WTC11 (cell line): ENCODE measurements at regions not wholly inside any gene's neighbourhood (a gene's known extent, or its start where the extent isn't known, plus 50 kb on each side); places are given as distances from the start of the nearest gene placed in this dataset.

Source experiments
- ATAC-seq: fragments of 200-7000 bp; cut with Tn5 transposase; 2 replicates; pipeline ENCODE4 v1.10.0; 2021; ENCODE audit warnings: mild to moderate bottlenecking, moderate library complexity
- CTCF ChIA-PET: fragments of 300-600 bp; sonication (Branson Sonifier 250); formaldehyde crosslinking; loops from one replicate; lab custom pipeline; 2021; ENCODE audit warnings: antibody characterized with exemption; lab: Charles Lee
- POLR2A ChIA-PET: fragments of 350-600 bp; sonication (Branson Sonifier 250); formaldehyde crosslinking; loops from one replicate; lab custom pipeline; 2021; ENCODE audit warnings: antibody characterized with exemption; lab: Charles Lee
- DNase-seq: peaks from one replicate; pipeline ENCODE4 v3.0.0; 2021; ENCODE audit warnings: low spot score
- H3K27ac Mint-ChIP-seq: 2 replicates; pipeline ENCODE4 v1.8.0; 2021; ENCODE audit warnings: mixed read lengths
- H3K27me3 Mint-ChIP-seq: 2 replicates; pipeline ENCODE4 v1.8.0; 2021; ENCODE audit warnings: low read depth, mild to moderate bottlenecking, moderate library complexity, mixed read lengths
- H3K36me3 Mint-ChIP-seq: 2 replicates; pipeline ENCODE4 v1.8.0; 2021; ENCODE audit warnings: mixed read lengths
- H3K4me1 Mint-ChIP-seq: 2 replicates; pipeline ENCODE4 v1.8.0; 2022; ENCODE audit warnings: mixed read lengths
- H3K4me3 Mint-ChIP-seq: 2 replicates; pipeline ENCODE4 v1.8.0; 2021; ENCODE audit warnings: mild to moderate bottlenecking, moderate library complexity, mixed read lengths
- H3K9me3 Mint-ChIP-seq: 2 replicates; pipeline ENCODE4 v1.8.0; 2021; ENCODE audit warnings: mixed read lengths
- EMX1 ChIP-seq: fragments of 250-450 bp; sonication (Bioruptor Pico); IDR thresholded peaks from 2 replicates; pipeline ENCODE4 v1.8.0; 2021; ENCODE audit warnings: mild to moderate bottlenecking
- FOXJ3 ChIP-seq: sonication (generic); formaldehyde crosslinking; IDR thresholded peaks from 2 replicates; pipeline ENCODE4 v1.9.0; 2021; ENCODE audit warnings: missing genetic modification reagents, mild to moderate bottlenecking, borderline replicate concordance
- GTF2I ChIP-seq: fragments of 250-450 bp; sonication (Bioruptor Pico); conservative IDR thresholded peaks from 2 replicates; pipeline ENCODE4 v1.4.0; 2021; ENCODE audit warnings: mild to moderate bottlenecking
- IRF2 ChIP-seq: sonication (generic); formaldehyde crosslinking; IDR thresholded peaks from 2 replicates; pipeline ENCODE4 v1.8.0; 2022; ENCODE audit warnings: low read depth, missing genetic modification reagents, borderline replicate concordance
- JAZF1 ChIP-seq: fragments of 250-450 bp; sonication (Bioruptor Pico); IDR thresholded peaks from 2 replicates; pipeline ENCODE4 v1.9.0; 2021; ENCODE audit warnings: moderate library complexity, mild to moderate bottlenecking, inconsistent platforms
- MYBL2 ChIP-seq: sonication (generic); formaldehyde crosslinking; IDR thresholded peaks from 2 replicates; pipeline ENCODE4 v1.8.1; 2023; ENCODE audit warnings: mild to moderate bottlenecking, moderate library complexity, missing genetic modification reagents
- NFE2L1 ChIP-seq: sonication (generic); formaldehyde crosslinking; IDR thresholded peaks from 2 replicates; pipeline ENCODE4 v1.8.1; 2023; ENCODE audit warnings: missing genetic modification reagents
- RELA ChIP-seq: sonication (generic); formaldehyde crosslinking; IDR thresholded peaks from 2 replicates; pipeline ENCODE4 v1.8.1; 2022; ENCODE audit warnings: missing genetic modification reagents, mild to moderate bottlenecking, borderline replicate concordance
- SMAD3 ChIP-seq: sonication (generic); formaldehyde crosslinking; IDR thresholded peaks from 2 replicates; pipeline ENCODE4 v1.8.0; 2022; ENCODE audit warnings: missing genetic modification reagents, mild to moderate bottlenecking, borderline replicate concordance
- SOX15 ChIP-seq: fragments of 250-450 bp; sonication (Bioruptor Pico); IDR thresholded peaks from 2 replicates; pipeline ENCODE4 v1.9.0; 2021; ENCODE audit warnings: mild to moderate bottlenecking
- TCF7 ChIP-seq: sonication (generic); formaldehyde crosslinking; IDR thresholded peaks from 2 replicates; pipeline ENCODE4 v1.8.0; 2022; ENCODE audit warnings: mild to moderate bottlenecking, low read depth, missing genetic modification reagents, moderate library complexity
- ZNF121 ChIP-seq: sonication (generic); formaldehyde crosslinking; IDR thresholded peaks from 2 replicates; pipeline ENCODE4 v1.8.0; 2023; ENCODE audit warnings: missing genetic modification reagents
- TF ChIP-seq, protein P1 (sequence below): fragments of 250-450 bp; sonication (Bioruptor Pico); IDR thresholded peaks from 2 replicates; pipeline ENCODE4 v1.9.0; 2021; ENCODE audit warnings: mild to moderate bottlenecking
- TF ChIP-seq, protein P2 (sequence below): fragments of 250-450 bp; sonication (Bioruptor Pico); IDR thresholded peaks from 2 replicates; pipeline ENCODE4 v1.9.0; 2021; ENCODE audit warnings: moderate library complexity, mild to moderate bottlenecking, inconsistent platforms, borderline replicate concordance
- TF ChIP-seq, protein P3 (sequence below): fragments of 250-450 bp; sonication (Bioruptor Pico); IDR thresholded peaks from 2 replicates; pipeline ENCODE4 v2.1.2; 2022; ENCODE audit warnings: mild to moderate bottlenecking, moderate library complexity
- TF ChIP-seq, protein P4 (sequence below): sonication (generic); formaldehyde crosslinking; conservative IDR thresholded peaks from 2 replicates; pipeline ENCODE4 v1.8.1; 2023; ENCODE audit warnings: mild to moderate bottlenecking, low read depth, missing genetic modification reagents, moderate library complexity
- TF ChIP-seq, protein P5 (sequence below): fragments of 250-450 bp; sonication (Bioruptor Pico); conservative IDR thresholded peaks from 2 replicates; pipeline ENCODE4 v1.9.0; 2021; ENCODE audit warnings: mild to moderate bottlenecking
- TF ChIP-seq, protein P6 (sequence below): fragments of 200-600 bp; IDR thresholded peaks from 2 replicates; pipeline ENCODE4 v1.8.0; 2022; ENCODE audit warnings: antibody characterized with exemption

DNA sequence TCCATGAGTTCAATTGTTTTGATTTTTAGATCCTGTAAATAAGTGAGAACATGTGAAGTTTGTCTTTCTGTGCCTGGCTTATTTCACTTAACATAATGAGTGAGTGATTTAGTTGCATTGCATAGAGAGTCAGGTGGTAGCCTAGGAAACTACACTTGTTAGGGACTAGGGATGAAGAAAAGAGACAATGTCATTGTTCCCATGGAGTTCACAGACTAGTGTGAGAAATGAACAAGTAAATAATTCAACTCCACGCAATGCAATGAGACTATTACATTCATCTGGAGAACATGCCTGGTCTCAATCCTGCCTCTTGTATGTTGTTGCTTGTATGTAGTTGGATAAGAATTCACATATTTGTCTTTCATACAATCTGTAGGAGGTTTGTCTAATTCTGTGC lies 76.3 kb upstream of the B3GAT2 start (continued):
- no peak for TF ChIP-seq IRF2 (CRISPR knock-in tag)
- TF ChIP-seq, protein P1, sequence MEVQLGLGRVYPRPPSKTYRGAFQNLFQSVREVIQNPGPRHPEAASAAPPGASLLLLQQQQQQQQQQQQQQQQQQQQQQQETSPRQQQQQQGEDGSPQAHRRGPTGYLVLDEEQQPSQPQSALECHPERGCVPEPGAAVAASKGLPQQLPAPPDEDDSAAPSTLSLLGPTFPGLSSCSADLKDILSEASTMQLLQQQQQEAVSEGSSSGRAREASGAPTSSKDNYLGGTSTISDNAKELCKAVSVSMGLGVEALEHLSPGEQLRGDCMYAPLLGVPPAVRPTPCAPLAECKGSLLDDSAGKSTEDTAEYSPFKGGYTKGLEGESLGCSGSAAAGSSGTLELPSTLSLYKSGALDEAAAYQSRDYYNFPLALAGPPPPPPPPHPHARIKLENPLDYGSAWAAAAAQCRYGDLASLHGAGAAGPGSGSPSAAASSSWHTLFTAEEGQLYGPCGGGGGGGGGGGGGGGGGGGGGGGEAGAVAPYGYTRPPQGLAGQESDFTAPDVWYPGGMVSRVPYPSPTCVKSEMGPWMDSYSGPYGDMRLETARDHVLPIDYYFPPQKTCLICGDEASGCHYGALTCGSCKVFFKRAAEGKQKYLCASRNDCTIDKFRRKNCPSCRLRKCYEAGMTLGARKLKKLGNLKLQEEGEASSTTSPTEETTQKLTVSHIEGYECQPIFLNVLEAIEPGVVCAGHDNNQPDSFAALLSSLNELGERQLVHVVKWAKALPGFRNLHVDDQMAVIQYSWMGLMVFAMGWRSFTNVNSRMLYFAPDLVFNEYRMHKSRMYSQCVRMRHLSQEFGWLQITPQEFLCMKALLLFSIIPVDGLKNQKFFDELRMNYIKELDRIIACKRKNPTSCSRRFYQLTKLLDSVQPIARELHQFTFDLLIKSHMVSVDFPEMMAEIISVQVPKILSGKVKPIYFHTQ (CRISPR knock-in tag), result no peak
- TF ChIP-seq, protein P2, sequence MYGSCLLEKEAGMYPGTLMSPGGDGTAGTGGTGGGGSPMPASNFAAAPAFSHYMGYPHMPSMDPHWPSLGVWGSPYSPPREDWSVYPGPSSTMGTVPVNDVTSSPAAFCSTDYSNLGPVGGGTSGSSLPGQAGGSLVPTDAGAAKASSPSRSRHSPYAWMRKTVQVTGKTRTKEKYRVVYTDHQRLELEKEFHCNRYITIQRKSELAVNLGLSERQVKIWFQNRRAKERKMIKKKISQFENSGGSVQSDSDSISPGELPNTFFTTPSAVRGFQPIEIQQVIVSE, result no peak

DNA sequence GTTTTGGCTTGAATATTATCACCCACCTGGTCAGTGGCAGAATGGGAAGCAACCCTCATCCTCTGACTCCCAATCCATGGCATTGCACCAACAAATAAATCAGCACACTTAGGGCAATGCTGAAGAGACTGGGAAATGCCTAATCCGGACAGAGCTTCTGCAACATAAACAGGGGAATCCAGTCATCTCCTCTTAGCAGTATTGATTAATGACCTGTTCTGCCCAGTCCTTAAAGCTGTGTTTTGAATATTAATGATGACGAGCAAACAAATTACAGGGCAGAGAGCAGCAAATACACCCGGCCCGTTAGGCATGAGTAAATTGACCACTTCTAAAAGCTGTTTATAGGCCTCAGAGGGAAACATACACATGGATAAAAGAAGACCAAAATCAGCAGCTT lies 77.0 kb upstream of the B3GAT2 start:
- ChIA-PET CTCF (interaction anchor here (1.2 kb wide), 1 partner anchor 348 kb away, joined by 3 read pairs; no protein-coding TSS in a partner anchor), POLR2A (no interaction called here)
- no peak for DNase-seq
- Mint-ChIP-seq H3K27me3 (no peaks in the 10 kb centered on the region), H3K4me1 (peaks cover 2% of the 10 kb centered on the region), H3K27ac (no peak overlapping the region), H3K9me3 (peaks cover 11% of the 10 kb centered on the region; the same call in 1 of the 2 replicates), H3K4me3 (no peak overlapping the region), H3K36me3 (no peaks in the 10 kb centered on the region)
- TF ChIP-seq, protein P3, sequence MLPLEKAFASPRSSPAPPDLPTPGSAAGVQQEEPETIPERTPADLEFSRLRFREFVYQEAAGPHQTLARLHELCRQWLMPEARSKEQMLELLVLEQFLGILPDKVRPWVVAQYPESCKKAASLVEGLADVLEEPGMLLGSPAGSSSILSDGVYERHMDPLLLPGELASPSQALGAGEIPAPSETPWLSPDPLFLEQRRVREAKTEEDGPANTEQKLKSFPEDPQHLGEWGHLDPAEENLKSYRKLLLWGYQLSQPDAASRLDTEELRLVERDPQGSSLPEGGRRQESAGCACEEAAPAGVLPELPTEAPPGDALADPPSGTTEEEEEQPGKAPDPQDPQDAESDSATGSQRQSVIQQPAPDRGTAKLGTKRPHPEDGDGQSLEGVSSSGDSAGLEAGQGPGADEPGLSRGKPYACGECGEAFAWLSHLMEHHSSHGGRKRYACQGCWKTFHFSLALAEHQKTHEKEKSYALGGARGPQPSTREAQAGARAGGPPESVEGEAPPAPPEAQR, result no peak
- TF ChIP-seq FOXJ3 (no peak), NFE2L1 (no peak), ZNF121 (CRISPR knock-in tag) (no peak), SOX15 (CRISPR knock-in tag) (no peak), MYBL2 (CRISPR knock-in tag) (no peak), SMAD3 (CRISPR knock-in tag) (no peak), EMX1 (CRISPR knock-in tag) (no peak), GTF2I (CRISPR knock-in tag) (no peak)
- TF ChIP-seq, protein P2, result no peak
- ATAC-seq, result no peak

DNA sequence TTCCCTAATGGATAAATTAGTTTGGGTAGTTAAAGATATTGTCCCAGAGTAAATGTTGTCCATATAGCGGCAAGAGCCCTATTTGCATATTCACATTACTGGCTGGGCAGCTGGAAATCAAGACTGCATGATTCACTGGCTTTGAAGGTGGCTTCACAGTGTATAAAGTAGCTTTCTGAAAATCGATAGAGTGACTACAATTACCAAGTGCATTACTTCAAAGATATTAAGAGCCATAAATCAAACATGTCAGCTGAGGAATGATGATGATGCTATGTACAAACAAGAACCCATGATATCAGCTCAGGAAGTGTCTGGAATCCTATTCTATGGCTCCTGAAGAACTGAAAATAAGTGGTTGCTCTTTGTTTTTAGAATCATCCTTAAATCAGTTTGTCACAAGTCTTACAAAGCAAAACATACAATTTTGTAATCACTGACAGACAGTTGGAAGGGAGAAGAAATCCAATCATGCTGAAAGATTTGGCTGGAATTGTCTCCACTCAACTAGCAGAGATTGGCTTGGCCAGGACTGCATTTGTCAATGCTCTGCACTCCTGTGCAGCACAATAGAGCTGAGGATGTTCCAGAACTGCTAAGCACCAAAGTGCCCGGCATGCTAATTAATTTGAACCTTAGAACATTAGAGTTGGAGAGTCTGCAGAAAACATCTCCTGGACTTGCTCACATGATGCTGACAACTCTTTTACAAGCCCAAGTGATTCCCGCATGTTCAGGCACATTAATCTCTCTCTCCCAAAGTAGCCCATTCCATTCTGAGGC lies 77.9 kb upstream of the B3GAT2 start:
- DNase-seq (no peak), ATAC-seq (no peak)
- POLR2A ChIA-PET, result no interaction called here
- no peak overlapping the region for H3K4me3 Mint-ChIP-seq
- no peaks in the 10 kb centered on the region for H3K36me3 Mint-ChIP-seq
- H3K4me1 Mint-ChIP-seq, result no peaks in the 10 kb centered on the region
- no peaks in the 10 kb centered on the region for H3K27me3 Mint-ChIP-seq
- H3K27ac Mint-ChIP-seq, result no peak overlapping the region
- CTCF ChIA-PET, result interaction anchor here (1.2 kb wide), 1 partner anchor 348 kb away, joined by 3 read pairs; no protein-coding TSS in a partner anchor
- peaks cover 11% of the 10 kb centered on the region; the same call in 1 of the 2 replicates for H3K9me3 Mint-ChIP-seq
- TF ChIP-seq, protein P4, sequence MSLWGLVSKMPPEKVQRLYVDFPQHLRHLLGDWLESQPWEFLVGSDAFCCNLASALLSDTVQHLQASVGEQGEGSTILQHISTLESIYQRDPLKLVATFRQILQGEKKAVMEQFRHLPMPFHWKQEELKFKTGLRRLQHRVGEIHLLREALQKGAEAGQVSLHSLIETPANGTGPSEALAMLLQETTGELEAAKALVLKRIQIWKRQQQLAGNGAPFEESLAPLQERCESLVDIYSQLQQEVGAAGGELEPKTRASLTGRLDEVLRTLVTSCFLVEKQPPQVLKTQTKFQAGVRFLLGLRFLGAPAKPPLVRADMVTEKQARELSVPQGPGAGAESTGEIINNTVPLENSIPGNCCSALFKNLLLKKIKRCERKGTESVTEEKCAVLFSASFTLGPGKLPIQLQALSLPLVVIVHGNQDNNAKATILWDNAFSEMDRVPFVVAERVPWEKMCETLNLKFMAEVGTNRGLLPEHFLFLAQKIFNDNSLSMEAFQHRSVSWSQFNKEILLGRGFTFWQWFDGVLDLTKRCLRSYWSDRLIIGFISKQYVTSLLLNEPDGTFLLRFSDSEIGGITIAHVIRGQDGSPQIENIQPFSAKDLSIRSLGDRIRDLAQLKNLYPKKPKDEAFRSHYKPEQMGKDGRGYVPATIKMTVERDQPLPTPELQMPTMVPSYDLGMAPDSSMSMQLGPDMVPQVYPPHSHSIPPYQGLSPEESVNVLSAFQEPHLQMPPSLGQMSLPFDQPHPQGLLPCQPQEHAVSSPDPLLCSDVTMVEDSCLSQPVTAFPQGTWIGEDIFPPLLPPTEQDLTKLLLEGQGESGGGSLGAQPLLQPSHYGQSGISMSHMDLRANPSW (CRISPR knock-in tag), result no peak
- TF ChIP-seq, protein P3, result no peak
- TF ChIP-seq, protein P5, sequence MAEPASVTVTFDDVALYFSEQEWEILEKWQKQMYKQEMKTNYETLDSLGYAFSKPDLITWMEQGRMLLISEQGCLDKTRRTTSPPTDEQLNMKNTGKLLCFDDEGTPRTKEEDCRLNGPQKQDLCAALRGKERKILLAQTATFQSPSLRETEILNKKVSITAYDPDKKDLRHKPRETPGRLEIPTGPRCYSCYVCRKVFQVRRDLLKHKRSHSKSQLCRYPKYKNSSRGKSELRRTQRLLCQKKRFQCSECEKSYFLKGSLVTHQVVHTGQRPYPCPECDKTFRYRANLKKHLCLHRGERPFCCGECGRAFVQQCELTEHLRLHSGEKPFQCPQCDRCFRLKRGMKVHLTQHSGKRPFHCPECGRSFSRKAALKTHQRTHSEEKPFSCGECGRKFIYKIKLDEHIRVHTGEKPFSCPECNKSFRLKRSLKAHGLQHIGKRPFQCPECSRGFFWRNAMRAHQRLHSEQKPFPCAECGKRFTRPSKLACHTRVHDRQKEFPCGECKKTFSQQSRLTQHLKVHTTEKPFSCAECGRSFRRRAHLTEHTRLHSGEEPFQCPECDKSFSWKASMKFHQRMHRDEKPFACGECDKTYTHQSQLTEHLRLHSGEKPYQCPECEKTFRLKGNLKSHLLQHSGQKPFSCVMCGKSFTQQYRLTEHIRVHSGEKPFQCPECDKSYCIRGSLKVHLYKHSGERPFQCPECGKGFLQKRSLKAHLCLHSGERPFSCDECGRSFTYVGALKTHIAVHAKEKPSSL (CRISPR knock-in tag), result no peak
- no peak for TF ChIP-seq JAZF1
- no peak for TF ChIP-seq TCF7 (CRISPR knock-in tag)
- no peak for TF ChIP-seq RELA (CRISPR knock-in tag)
- no peak for TF ChIP-seq SMAD3 (CRISPR knock-in tag)
- TF ChIP-seq, protein P6, sequence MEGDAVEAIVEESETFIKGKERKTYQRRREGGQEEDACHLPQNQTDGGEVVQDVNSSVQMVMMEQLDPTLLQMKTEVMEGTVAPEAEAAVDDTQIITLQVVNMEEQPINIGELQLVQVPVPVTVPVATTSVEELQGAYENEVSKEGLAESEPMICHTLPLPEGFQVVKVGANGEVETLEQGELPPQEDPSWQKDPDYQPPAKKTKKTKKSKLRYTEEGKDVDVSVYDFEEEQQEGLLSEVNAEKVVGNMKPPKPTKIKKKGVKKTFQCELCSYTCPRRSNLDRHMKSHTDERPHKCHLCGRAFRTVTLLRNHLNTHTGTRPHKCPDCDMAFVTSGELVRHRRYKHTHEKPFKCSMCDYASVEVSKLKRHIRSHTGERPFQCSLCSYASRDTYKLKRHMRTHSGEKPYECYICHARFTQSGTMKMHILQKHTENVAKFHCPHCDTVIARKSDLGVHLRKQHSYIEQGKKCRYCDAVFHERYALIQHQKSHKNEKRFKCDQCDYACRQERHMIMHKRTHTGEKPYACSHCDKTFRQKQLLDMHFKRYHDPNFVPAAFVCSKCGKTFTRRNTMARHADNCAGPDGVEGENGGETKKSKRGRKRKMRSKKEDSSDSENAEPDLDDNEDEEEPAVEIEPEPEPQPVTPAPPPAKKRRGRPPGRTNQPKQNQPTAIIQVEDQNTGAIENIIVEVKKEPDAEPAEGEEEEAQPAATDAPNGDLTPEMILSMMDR, result no peak
- no peak for TF ChIP-seq FOXJ3
